ENCODE measurements at regions not wholly inside any gene's neighbourhood (a gene's known extent, or its start where the extent isn't known, plus 50 kb on each side); places are given as distances from the start of the nearest gene placed in this dataset.

GRCh38 chr13:20351281-20352022, 119.3 kb upstream of the GJB6 start:
- DNase-seq (ENCODE audit: low read depth): peak; percentile 53

GRCh38 chr13:20350819-20351218, 118.7 kb upstream of the GJB6 start:
- no peak for DNase-seq (ENCODE audit: low read depth)

GRCh38 chr13:20350382-20350763, 118.3 kb upstream of the GJB6 start:
- no peak for DNase-seq (ENCODE audit: low read depth)

GRCh38 chr13:20349564-20350381, 117.7 kb upstream of the GJB6 start:
- DNase-seq (ENCODE audit: low read depth): no peak

DNA sequence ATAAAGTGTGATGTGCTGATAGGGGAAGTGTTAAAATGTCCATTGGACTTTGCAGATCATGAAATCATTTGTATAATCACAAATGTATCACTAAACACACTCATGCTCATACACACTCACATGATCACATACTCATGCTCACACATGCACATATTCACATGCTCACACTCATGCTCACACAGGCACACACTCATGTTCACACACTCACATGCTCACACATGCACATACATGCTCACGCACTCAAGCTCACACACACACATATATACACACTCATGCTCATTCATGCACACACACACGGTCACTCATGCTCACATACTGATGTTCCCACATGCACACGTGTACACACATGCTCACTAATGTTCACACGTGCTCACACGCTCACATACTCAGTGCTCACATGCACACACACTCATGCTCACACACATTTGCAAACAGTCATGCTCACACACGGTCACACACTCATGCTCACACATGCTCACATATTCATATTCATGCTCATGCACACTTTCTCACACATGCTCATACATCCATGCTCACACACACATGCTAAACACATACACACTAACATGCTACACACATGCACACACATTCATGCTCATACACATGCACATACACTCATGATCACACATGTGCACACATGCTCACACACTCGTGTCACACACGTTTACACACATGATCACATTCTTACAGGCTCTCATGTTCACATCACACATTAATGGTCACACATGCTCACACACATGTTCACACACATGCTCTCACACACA, 116.7 kb upstream of the GJB6 start:
- DNase-seq (ENCODE audit: low read depth): no peak

DNA sequence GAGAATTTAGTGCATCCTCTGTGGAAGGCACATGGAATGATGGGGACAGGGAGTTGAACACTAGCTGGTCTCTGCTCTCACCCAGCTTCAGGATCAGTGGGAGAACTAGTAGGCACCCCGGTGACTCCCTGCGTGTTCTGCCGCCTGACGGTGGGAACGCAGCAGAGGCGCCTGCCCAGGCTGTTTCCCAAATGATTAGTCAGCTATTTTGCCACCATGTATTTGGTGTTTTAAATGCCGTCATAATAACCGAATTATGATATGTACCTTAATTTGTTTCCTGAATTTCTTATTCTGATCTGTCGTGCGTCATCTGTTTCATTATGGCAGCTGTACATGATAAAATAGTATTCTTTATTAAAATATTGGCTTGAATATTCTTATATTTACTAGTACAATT, 115.9 kb upstream of the GJB6 start:
- no peak for DNase-seq (ENCODE audit: low read depth)

DNA sequence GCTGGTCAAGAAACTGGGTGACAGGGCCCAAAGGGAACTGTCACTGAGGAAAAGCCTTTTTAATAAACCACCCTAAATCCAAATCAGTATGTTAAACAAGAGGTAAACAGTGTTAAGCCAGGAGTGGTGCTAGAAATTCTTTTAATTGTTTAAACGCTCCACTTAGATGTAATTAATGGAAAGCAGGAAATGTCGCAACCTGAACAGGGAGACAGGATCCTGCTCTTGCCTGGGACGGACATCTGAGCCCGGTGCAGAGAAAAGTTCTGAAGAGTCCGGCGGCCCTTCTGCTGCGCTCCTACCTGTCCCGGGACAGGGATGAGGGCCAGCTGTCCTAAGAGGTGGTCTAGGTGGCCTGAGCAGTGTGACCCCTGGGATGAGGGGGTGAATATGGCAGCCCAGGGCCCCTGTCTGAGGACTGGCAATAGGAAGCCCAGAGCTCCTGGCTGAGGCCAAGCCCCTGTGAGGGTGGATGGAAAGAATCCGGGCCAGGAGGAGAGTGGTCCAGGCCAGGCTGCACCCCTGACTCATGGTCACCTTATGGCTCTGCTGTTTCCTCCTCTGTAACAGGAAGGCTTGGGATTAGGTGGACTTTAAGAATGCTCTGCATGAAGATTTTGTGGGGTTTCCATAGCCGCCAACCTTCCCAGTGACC, 112.8 kb upstream of the GJB6 start:
- no peak for DNase-seq (ENCODE audit: low read depth)

- no peak for DNase-seq (ENCODE audit: low read depth)
Observed at GRCh38 chr13:20342311-20342710, 110.2 kb upstream of the GJB6 start.

GRCh38 chr13:20340759-20341171, 108.6 kb upstream of the GJB6 start:
- DNase-seq (ENCODE audit: low read depth): no peak

- no peak for DNase-seq (ENCODE audit: low read depth)
Observed at GRCh38 chr13:20340136-20340758, 108.1 kb upstream of the GJB6 start.

DNA sequence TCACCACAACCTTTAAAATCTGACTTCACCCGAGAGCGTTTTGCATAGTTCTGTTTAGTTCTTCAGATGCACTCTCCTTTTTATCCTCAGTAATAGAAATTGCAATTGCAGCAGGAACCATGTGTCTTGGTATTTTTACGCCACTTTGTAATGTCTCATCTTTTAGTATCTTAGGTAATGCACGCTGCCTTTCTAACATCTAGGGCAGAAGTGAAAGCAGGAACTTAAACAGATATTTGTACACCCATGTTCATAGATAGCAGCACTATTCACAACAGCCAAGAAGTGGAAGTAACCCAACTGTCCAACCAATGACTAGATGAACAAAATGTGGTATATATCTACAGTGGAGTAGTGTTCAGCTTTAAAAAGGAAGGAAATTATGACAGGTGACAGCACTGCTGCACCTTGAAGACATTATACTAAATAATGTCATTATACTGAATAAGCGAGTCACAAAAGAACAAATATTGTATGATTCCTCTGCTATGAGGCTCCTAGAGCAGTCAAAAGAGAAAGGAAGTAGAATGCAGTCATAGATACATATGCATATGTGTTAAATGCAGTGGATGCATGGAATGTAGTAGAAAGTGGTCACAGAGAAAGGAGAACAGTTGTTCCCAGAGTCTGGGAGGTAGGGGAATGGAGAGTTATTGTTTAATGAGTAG, 105.9 kb upstream of the GJB6 start:
- DNase-seq (ENCODE audit: low read depth): no peak

GRCh38 chr13:20336761-20337160, 104.6 kb upstream of the GJB6 start:
- DNase-seq (ENCODE audit: low read depth): no peak

GRCh38 chr13:20334309-20334708, 102.2 kb upstream of the GJB6 start:
- DNase-seq (ENCODE audit: low read depth): no peak

GRCh38 chr13:20332361-20333096, 100.4 kb upstream of the GJB6 start:
- no peak for DNase-seq (ENCODE audit: low read depth)

GRCh38 chr13:20331949-20332348, 99.8 kb upstream of the GJB6 start:
- no peak for DNase-seq (ENCODE audit: low read depth)

DNA sequence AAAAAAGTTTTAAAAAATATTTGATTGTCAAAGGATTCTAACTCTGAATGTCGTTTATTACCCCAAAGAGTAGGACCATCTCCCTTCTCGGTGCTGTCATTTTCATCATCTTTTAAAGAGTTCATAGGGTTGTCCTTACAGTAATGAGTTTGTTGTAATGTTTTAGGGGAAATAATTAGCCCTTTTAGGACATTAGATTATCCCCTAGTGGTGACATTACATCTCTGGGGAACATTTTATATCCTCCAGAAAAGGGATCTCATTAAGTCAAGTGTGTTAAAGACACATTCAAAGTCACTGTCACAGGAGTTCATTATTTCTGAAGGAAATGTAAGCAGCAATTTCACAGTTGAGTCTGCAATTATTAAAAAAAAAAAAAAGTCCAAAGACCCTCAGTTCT, 99.3 kb upstream of the GJB6 start:
- no peak for DNase-seq (ENCODE audit: low read depth)

- DNase-seq (ENCODE audit: low read depth): no peak
Observed at GRCh38 chr13:20326809-20327208, 94.7 kb upstream of the GJB6 start.

DNA sequence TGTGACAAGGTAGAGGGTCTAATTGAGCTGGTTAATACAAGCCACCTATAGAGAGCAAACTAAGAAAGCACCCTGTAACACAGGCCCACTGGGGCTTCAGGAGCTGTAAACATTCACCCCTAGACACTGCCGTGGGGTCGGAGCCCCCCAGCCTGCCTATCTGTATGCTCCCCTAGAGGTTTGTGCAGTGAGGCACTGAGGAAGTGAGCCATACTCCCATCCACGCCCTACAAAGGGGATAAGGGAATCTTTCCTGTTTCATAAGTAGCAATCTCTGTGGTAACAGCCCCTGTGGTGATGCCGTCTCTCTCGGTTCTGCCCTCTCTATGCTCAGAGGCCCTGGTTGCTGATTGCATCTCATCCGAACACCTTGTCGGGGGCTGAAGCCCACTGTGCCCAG, 94.2 kb upstream of the GJB6 start:
- no peak for DNase-seq (ENCODE audit: low read depth)

DNA sequence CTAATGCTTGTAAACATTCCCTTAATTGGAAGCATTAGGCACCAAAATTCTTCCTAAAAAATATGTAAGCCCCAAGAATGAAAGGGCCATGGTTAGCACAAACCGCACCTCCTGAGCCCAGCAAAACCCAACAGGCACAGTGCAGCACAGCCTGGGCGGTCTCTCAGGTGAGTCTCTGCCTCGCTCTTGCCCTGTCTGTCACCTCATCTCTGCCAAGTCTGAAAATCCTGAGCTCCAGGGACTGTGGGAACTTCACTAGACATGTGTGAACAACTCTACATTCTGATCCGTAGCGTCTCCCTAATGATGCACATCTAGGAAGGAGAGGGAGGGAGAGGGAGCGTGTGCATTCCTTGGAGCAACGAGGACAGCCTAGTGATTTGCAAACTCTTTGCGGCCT, 88.8 kb upstream of the GJB6 start:
- DNase-seq (ENCODE audit: low read depth): no peak

DNA sequence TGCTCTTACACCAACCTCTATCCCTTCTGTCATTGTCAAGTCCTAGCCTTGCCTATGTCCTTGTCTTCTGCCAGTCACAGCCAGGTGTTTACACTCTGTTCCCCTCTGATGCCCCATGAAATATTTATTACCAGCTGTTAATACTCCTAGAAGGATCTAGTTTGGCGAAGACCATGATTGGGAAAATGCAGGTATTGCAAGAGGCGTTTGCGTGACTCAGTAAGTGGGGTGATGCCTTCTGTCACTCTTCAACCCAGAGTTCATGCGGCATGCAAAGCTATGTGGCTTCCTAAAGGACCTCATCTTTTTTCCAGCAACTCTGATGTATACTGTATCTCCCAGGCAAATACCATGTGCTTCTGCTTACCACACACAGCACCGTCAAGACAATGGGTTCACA, 81.8 kb upstream of the GJB6 start:
- DNase-seq (ENCODE audit: low read depth): no peak
